GM19023 (cell line): ENCODE measurements at regions not wholly inside any gene's neighbourhood (a gene's known extent, or its start where the extent isn't known, plus 50 kb on each side); places are given as distances from the start of the nearest gene placed in this dataset.

ENCODE experiments used
- ATAC-seq: cut with Tn5 transposase; IDR thresholded peaks from one replicate; pipeline ENCODE4 v1.9.1; 2021; ENCODE audit warnings: mild to moderate bottlenecking, moderate library complexity; ENCODE audit not compliant: unreplicated experiment

- no peak for ATAC-seq
Measured at GRCh38 chr6:90877616-90878015, 290.7 kb upstream of the MAP3K7 start.

- no peak for ATAC-seq
Measured at GRCh38 chr6:90874931-90875330, 288.1 kb upstream of the MAP3K7 start.

DNA sequence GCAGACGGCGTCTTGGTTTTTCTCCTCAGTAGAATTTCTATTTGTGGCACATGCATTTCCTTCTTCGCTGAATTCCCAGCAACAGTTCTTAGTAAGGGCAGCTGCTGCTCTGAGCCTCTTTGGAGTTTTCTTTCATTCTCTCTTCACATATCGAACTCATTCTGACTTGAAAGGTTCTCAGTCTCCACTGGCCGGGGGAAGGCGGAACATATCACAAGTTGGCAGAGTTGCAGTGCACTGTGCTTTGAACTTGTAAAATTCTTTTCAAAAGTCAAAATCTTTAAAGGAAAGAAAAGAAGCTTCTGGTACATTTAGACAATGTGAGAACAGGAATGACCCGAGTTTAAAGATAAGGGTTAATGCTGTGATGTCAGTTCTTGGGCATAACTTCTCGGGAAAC, 286.1 kb upstream of the MAP3K7 start:
- ATAC-seq: no peak

- ATAC-seq: no peak
Measured at GRCh38 chr6:90870561-90870960, 283.7 kb upstream of the MAP3K7 start.

DNA sequence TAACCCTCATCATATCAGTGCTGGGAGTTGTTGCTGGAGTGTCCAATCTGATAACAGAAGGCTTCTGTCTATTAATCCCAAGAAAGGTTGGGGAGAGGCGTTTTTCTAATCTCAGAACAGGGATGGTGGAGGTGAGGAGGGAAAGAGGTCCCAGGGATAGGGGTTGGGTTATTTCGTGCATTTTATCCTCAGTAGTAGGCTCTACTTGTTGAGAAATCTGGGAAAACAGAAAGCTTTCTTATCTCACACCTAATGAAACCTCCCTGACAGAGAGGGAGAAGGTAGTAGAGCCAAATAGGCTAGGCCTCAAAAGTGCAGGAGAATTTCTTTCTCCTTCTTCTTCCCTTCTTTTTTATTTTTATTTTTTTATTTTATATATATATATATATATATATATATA, 281.8 kb upstream of the MAP3K7 start:
- no peak for ATAC-seq

- no peak for ATAC-seq
Measured at GRCh38 chr6:90868256-90868655, 281.4 kb upstream of the MAP3K7 start.

DNA sequence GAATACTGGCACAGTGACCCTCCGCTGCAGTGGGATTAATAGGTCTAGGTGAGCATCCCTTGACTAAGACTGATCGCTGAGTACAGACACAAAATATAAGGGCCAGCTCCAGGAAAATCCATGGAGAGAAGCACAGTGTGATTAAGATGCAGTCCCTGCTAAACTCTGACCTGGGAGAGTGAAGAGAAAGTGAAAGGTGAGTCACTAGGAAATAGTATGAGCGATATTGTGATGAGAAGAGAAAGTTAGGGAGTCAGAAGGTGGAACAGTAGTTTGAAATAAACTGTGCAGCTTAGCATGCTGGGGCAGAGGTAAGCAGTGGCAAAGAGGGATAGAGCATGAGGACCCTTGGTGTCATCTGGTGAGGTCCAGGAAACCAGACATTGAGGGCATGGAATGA, 278.6 kb upstream of the MAP3K7 start:
- no peak for ATAC-seq

GRCh38 chr6:90863043-90863442, 276.2 kb upstream of the MAP3K7 start:
- no peak for ATAC-seq

GRCh38 chr6:90860822-90861601, 274.1 kb upstream of the MAP3K7 start:
- ATAC-seq: no peak

DNA sequence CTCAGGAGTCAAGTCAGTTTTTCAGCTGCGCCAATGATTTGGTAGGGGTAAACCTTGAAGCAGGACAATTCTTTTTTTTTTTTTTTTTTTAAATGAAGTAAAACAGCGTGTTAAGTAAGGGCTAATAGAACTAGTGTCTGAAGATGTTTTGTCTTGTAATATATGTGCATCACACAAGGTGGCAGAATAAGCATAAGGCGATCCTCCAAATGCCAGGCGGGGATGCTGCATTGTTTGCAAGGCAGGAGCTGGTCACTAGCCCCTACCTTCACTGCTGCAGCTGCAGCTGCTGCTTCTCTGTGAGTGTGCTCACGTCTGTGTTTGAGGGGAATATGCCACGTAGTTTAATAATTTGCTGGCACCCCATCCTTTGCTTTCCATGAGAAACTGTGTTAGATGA, 272.7 kb upstream of the MAP3K7 start:
- no peak for ATAC-seq

GRCh38 chr6:90859056-90859455, 272.2 kb upstream of the MAP3K7 start:
- no peak for ATAC-seq

DNA sequence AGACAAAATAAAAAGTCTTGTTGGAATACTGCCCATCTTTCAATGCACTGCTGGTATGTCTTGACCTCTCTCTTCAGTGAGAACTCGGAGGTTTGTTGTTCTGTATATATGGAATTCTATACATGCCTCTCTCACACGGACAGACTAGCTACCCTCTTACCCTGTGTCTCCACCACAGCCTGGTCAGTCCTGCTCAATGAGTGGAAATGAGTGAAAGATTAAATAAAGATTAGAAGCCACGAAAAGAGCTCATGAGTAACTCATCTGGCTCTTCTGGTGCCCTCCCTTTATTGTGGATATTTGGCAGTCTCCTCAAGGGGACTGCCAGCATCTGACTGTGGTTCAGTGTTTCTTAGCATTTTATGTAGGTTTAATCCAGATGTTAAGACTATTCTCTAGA, 262.8 kb upstream of the MAP3K7 start:
- no peak for ATAC-seq

DNA sequence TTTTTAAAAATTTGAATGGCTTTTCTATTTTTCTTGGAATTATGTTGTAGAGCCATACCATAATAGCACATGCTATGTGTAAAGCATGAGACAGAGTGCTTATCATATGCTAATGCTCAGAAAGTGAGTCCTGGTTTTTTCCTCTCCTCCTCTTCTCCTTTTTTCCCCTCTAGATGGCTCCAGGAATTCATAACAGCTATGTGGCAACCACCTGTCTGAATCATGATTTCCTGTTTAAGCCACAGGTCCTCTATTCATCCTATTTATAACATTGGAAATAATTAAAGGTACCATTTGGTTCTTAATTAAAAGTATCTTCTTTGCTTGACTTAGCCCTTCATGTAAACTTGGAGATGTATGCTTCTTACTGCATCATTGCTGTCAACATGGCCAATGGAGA, 260.0 kb upstream of the MAP3K7 start:
- no peak for ATAC-seq

GRCh38 chr6:90835596-90836212, 248.8 kb upstream of the MAP3K7 start:
- ATAC-seq: no peak

DNA sequence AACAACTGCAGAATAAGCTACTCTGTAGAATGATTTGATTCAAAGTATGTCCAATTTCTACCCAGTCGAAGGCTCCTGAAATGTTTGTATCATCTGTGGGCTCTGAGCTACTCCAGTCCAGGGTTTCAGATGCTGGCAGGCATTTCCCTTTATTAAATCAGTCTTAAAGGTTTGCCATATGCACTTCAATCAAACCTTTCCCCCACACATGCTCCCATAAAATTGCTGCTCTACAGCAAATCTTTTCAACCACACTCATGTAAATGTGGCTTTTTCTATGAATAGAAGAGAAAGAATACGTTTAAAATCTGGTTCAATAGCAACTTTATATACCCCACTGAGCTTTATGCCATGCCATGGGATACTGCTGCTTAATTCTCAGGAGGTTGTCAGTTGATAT, 242.4 kb upstream of the MAP3K7 start:
- ATAC-seq: no peak

- no peak for ATAC-seq
Measured at GRCh38 chr6:90820436-90820835, 233.6 kb upstream of the MAP3K7 start.

- no peak for ATAC-seq
Measured at GRCh38 chr6:90819483-90819882, 232.6 kb upstream of the MAP3K7 start.

- no peak for ATAC-seq
Measured at GRCh38 chr6:90818163-90818562, 231.3 kb upstream of the MAP3K7 start.

GRCh38 chr6:90816764-90817163, 229.9 kb upstream of the MAP3K7 start:
- no peak for ATAC-seq

- no peak for ATAC-seq
Measured at GRCh38 chr6:90811596-90812226, 224.8 kb upstream of the MAP3K7 start.

DNA sequence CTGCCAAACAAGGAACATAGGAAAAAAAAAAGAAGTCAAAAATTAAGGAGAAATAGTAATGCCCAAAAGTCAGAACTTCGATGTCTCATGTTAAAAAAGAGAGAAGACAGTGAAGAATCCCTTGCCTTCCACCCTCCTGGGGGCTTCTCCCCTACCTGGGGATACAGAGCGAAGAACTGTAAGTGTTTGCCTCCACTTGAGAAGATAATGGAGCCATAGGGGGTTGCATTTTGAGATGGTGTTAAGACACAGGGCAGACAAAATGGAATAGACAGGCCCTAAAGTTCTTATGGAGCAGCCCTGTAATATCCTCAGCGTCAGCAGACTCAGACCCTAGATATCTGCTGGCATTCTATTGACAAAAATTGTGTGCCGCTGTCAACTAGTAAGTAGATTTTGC, 222.2 kb upstream of the MAP3K7 start:
- ATAC-seq: no peak
